ENCODE measurements at regions not wholly inside any gene's neighbourhood (a gene's known extent, or its start where the extent isn't known, plus 50 kb on each side); places are given as distances from the start of the nearest gene placed in this dataset.

DNA sequence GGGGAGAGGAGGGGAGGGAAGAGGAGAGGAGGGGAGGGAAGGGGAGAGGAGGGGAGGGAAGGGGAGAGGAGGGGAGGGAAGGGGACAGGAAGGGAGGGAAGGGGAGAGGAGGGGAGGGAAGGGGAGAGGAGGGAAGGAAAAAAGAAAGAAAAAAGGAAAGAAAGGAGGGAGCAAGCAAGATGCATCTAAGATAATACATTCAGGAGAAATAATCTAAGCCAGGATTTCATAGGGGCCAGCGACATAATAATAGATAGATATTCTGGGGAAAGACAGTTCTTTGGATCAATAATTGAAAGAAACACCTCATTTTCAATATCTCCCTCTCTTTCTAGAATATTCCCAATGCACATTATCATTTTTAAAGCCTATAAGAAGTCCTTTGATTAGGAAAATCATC is 328.9 kb upstream of the ID2 start:
- DNase-seq (ENCODE audit: low spot score) = no peak
- intact Hi-C loops (cut with DNase I) = no loop called here

DNA sequence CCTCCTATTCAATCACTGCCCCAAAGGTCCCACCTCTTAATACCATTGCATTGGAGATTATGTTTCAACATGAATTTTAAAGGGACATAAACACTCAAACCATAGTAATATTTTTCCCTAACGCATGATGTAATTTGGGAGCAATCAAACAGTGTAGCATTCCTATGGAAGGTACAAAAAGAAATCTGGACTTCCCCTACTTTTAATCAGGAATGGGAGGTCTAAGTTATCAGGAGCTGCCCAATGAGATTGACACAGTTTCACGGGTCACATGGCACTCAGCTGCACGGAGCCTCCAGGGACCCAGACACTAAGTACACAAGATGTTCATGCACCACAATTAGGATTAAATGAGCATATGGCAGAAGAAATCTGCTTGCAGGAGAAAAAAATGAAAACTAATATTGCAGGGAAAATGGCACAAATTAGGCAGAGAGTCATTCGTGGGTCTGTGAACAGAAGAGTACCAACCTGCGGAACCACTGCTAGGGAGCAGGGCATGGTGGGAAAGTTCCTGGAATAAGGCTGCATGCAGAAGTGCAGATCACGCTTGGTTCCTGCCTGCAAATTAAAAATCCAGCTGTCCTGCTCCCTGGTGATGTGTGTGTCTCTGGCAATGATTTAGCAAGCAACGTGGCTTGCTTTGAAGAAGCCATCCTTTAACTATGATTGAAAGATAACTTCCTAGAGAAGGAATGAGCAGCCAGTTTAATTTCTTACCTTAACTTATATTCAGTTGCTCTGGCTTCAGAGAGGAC is 326.6 kb upstream of the ID2 start:
- intact Hi-C loops (cut with DNase I) = no loop called here
- no peak for DNase-seq (ENCODE audit: low spot score)

DNA sequence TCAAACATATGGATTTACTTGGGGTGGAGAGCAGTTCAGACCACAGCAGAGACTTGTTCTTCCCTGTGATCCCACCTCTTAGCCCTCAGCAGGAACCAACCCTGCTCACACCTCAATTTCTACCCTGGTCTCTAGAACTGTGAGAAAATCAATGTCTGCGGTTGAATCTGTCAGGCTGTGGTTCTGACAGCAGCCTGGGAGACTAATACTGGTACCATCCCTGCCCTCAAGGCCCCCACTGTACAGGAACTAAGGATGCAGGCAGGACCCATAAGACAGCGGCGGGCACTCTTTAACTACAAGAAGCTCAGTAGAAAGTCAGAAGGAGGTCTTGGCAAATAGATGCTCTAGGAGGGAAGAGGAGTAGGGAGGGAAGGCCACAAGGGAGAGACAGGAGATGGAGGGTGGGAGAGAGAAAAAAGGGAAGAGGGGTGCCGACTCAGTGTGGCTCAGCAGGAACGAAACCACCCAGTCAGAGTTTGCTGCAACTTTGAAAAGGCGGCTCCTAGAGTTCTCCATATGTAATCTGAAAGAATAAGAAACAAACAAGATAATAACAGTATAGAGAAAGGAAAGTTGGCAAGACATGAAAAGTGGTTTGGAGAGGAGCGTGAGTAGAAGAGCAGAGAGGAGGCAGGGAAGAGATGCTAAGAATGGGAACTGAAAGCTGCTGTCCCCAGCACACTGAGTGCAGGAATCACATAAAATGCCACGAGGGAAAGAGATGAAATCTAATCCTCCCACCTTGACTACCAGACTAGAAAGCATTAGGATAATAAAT is 323.9 kb upstream of the ID2 start:
- intact Hi-C loops (cut with DNase I) = no loop called here
- no peak for DNase-seq (ENCODE audit: low spot score)

DNA sequence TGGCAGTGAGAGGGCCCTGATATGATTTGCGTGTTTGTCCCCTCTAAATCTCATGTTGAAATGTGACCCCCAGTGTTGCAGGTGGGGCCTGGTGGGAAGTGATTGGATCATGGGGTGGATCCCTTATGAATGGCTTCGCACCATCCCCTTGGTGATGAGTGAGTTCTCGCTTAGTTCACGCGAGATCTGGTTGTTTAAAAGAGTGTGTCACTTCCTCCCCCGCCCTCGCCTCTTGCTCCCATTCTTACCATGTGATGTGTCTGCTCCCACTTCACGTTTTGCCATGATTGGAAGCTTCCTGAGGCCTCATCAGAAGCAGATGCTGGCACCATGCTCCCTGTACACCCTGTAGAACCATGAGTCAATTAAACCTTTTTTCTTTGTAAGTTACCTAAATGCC is 319.9 kb upstream of the ID2 start:
- no peak for DNase-seq (ENCODE audit: low spot score)
- intact Hi-C loops (cut with DNase I) = no loop called here

DNA sequence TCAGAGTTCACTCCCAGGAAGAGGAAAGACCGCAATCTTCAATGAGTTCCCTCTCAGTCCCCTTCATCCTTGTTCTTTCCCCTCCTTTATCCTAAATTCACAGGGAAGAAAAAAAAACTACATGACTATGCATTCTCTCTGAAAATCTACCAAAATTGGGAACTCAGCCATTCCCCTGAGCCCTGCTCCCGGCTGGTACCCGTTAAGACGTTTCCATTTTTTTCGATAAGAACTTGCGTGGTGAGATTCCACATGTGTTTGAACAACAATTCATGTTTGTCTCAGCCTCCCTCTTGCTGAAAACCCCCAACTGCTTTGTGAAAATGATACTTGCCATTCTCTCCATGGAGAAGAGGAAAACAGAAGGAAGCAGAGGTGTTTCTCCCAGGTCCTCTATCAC is 318.7 kb upstream of the ID2 start:
- intact Hi-C loops (cut with DNase I) = no loop called here
- DNase-seq (ENCODE audit: low spot score) = no peak

DNA sequence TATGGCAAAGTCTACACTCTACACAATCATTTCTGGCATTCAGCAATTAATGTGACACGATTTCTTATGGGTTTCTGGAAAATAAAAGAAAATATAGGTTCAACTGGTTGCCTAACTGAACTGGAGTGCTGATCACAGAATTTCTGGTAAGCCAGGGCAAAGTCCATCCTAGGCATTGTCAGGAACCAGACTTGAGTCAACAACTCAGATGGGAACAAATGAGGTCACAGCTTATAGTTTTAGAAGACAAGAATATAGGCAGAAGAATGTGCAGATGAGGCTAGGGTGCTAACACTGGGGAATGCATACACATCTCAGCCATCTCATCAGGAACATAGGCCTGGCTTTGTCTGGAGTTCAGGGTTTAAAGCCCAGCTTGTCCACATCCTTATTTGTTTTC is 317.2 kb upstream of the ID2 start:
- no peak for DNase-seq (ENCODE audit: low spot score)
- intact Hi-C loops (cut with DNase I) = no loop called here

DNA sequence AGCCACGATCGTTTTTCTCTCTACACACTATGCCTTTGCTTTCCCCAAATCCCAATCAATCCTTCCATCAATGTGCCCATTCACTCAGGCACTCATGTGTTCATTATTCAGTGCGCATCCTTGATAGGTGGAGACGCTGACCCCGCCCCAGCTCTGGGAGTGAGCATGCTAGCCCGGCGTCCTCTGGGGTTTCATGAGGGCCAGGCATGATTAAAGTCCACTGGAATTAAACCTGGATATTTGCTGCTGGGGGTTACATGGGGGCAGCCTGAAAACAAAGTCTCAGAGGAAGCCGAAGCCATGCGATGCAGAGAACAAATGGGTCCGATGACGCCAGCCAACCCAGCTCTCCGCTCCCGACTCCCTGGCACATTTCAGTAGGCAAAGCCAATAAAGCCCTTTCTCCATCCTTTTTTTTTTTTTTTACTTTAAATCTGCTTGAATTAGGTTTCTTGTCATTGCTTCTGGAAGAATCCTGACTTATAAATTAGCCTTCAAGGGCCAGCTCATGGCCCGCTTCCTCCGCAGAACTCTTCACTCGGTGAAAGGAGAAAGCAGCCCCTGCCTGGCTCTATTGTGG is 316.4 kb upstream of the ID2 start:
- DNase-seq (ENCODE audit: low spot score) = no peak
- intact Hi-C loops (cut with DNase I) = no loop called here

DNA sequence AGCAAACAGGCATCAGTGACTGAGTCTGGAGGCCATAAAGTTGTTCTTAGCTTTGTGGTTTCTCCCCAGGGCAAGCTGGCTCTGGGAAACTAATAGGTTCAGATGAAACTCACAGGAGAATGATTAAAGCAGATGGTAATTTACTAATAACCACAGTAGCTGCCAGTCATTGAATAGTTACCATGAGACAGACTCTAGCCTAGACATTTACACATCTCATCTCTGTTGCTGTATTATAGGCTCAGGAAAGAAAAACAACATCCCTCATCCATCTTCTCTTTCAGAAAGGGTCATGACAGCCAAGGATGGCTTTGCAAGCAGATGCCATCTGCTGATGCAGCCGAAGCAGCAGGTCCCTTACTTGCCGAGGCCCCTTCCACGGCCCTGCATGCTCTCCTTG is 314.0 kb upstream of the ID2 start:
- no peak for DNase-seq (ENCODE audit: low spot score)
- intact Hi-C loops (cut with DNase I) = no loop called here

DNA sequence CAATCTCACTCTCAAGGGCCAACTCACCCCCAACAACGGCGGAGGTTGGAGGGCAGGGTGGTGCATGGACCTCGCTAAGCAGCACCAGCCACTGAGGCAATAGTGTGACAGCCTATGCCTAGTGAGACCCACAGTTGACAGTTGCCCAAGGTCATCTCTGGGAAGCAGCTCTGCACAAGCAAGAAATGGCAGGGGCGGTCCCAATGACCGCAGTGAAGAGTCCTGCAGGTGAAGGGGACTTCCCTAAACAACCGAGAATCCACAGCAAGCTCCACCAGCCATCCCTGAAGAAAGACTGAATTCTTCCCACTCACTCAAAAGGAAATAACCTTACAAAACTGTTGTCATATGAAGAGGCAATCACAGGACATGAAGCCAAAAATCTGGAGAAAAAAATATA is 313.4 kb upstream of the ID2 start:
- intact Hi-C loops (cut with DNase I) = no loop called here
- DNase-seq (ENCODE audit: low spot score) = no peak

DNA sequence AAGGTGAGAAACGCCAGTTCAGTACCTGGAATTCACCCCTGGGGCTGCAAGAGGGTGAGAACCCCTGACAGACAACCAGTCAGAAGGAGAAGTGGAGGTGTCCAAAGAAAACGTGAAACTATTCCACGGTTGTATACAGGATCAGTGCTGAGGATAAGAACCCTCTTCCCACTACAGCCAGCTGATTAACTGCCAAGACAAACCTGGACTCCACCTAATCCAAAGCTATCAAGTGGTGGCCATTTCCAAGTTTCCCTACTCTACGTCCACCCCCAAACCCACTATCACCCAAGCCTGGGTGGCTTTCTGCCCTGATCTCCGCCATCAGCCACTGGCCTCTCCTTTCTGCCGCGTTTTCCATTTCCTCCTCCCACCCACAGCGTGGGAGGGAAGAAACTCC is 312.3 kb upstream of the ID2 start:
- no peak for DNase-seq (ENCODE audit: low spot score)
- intact Hi-C loops (cut with DNase I) = no loop called here

DNA sequence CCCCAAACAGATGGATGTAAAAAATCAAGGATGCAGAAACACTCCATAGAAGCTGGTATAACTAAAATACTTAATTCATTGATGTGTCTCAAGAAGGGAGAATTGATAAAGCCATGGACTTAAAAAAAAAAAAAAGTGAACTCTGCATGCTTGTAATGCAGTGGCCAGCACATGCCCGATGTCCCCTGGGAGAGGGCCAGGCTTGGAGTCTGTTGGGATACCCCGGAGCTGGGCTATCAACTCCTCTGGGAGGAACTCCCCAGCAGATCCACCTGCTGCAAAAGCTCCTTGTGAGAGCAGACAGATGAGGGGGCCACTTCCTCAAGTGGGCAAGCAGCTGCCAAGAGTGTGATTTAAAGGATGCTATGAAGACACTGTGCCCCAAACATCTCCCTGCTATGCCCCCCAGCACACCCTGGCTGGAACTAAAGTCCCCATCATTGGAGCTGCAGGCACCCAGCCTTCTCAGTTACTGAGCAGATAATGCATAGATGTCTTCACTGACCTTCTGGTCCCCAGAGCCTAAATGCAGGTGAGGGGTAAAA is 311.5 kb upstream of the ID2 start:
- intact Hi-C loops (cut with DNase I) = no loop called here
- no peak for DNase-seq (ENCODE audit: low spot score)

DNA sequence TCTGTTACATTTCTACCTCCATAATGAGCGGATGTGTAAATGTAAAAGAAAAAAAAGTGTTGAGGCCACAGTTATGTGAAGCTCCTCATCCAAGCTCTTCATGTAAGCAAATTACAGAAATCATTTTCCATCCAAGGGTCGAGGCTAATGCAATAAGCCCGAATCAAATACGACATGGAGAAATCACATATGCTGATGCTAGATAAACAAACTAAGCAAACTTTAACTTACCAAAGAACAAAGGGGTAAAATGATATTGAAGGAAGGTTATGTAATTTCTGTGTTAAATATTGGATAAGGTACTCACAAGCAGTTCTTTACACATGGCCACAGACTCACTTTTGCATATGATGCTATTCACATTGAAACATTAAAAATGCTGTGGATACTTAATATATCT is 310.2 kb upstream of the ID2 start:
- intact Hi-C loops (cut with DNase I) = no loop called here
- no peak for DNase-seq (ENCODE audit: low spot score)

DNA sequence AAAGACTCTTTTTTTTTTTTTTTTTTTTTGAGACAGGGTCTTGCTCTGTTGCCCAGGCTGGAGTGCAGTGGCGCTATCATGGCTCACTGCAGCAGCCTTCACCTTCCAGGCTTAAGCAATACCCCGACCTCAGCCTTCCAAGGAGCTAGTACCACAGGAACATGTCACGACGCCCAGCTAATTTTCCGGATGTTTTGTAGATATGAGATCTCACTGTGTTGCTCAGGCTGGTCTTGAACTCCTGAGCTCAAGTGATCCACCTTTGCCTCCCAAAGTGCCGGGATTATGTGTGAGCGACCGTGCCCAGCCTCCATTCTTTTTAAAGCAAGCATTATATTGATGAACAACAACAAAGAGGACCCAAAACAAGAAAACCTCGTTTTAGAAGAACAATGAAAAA is 307.1 kb upstream of the ID2 start:
- intact Hi-C loops (cut with DNase I) = no loop called here
- no peak for DNase-seq (ENCODE audit: low spot score)

DNA sequence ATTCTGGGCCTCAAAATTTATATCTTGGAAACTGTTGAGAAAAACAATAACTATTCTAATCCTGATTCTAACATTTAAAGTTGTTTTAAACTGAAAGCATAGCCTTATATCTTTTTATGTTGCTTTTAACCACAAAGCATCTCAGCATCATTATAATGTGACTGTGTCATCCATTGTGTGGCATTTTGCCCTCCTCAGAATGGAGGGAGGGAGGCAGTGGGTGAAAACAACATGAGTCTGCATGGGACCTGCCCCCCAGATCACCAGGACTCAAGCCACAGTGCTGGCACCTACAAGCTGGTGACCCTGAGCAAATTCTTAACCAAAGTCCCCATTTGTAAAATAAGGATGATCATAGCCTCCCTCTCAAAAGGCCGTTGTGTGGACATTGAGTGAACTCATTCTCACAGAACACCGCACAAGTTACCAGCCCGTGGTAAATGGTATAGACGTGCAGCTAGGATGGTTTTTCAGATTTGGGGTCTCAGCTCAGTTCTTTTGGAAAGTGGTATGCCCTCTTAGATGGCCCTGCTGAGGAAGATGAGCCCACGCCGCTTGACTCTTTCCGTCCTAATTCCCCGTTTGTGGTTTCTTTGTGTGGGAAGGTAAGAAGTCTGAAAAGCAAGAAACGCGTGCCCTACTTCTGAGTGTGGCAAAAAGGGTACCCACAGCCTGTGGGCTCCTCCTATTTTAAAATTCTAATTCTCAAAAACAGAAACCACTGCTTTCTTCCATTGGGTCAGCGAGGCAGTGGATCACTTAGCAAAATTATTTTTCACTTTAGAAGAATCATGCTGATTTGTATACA is 305.0 kb upstream of the ID2 start:
- intact Hi-C loops (cut with DNase I) = no loop called here
- DNase-seq (ENCODE audit: low spot score) = no peak

DNA sequence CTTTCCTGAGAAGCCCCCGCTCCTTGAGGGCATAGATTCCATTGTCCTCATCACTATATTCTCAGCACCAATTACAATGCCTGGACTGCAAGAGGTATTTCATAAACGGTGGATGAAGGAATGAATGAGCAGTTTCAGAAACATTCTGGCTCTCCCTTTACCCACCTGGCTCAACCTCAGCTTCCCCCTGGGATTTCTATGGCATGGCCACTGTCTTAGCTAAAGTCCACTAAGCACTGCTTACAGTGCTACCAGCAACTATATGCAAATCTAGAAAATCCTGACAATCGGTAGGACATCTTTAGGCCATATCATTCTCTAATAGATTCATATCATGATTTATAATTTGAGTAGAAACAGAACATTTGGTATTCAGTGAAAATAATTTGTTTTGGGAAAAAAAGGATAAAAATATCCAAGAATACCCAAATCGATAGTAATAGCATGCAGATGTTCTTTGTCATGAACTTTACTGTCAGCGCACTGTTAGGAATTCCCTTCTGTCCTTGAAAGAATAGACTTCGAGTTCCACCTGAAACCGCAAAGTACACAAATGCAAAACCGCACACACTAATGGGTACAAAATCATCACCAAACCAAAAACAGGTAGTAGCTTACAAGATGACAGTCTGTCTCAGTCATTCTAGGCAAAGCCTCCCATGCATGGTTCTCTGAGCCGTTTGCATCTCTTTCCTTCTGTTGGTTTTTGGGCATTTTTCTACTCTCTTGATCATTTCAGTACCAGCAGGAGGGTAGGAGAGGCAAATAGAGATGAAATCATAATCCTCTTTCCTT is 303.6 kb upstream of the ID2 start:
- intact Hi-C loops (cut with DNase I) = no loop called here
- DNase-seq (ENCODE audit: low spot score) = no peak

DNA sequence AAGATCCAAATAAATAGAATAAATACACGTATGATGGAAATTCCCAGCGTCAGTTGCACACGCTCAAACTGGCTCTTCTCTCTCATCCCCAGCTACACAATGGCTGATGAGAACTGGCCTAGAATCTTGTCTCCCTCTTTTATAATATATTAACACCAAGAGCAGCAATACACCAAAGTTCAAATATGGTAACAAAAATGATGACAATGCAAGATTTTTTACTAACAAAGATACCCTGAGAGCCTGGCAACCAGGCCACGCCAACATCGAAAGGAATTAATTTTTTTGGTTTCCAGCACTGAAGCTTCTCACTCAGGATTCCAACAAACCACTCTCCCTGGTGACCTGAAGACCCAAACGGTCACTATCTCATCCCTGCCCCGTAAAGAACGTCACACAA is 302.7 kb upstream of the ID2 start:
- intact Hi-C loops (cut with DNase I) = no loop called here
- DNase-seq (ENCODE audit: low spot score) = no peak

DNA sequence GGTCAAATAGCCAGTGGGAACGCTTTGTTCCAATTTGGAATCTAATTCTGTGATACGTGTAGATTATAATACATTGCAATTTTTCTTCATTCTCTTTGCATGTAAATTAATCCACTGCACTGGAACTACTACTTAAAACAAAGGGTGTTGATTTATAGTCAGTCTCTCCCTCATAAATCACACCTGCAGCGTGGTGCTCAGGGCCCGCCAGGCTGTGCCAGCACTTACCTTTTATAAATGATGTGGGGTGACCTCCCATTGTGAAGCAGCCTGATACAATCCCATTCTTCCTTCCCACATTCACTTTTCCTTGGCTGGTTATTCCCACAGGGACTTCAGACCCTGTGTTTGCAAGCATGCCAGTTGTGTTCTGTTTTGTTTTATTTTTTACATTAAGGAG is 302.3 kb upstream of the ID2 start:
- no peak for DNase-seq (ENCODE audit: low spot score)
- intact Hi-C loops (cut with DNase I) = no loop called here

DNA sequence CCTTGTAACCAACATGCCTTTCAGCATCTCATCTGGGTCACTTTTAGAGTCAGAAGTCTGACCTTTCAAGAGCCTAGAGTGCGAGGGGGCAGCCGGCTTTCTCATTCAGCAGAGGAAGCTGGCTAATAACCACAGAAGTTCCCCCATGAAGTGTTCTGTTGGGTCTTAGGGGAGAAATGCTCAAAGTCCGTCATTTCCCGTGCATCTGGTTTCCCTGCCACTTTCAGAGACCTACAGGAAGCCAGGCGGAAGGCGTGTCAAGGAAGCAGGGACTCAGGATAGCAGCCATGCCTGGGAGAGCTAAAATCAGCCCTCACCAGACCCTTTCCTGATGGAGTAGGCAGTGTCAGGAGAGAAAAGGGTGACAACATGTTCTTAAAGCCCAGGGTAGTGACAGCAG is 301.8 kb upstream of the ID2 start:
- DNase-seq (ENCODE audit: low spot score) = no peak
- intact Hi-C loops (cut with DNase I) = no loop called here

DNA sequence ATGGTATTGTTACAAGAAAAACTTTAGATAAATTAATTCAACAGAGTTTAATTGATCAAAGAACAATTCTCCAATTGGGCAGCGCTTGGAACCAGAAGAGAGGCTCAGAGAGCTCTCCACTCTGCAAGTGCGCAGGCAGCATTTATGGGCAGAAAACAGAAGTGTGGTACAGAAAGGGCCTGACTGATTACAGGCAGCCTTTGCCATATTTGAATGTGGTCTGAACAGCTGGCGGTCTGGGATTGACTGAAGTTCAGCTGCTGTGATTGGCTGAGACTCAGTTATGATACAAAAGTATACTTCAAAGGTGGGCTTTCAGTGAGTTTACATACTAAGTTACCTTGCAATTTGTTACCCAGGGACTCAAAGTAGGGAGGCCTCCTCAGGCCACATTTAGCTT is 301.3 kb upstream of the ID2 start:
- intact Hi-C loops (cut with DNase I) = no loop called here
- DNase-seq (ENCODE audit: low spot score) = no peak
